Astrocyte of the cerebellum (primary cell): ENCODE measurements at regions not wholly inside any gene's neighbourhood (a gene's known extent, or its start where the extent isn't known, plus 50 kb on each side); places are given as distances from the start of the nearest gene placed in this dataset.
"Not testable (repeated sequence)": the region's sequence is repeated elsewhere in the genome, so short reads cannot be mapped to it uniquely, and the experiment has no call there.

Experiments
- DNase-seq: peaks from one replicate; pipeline ENCODE4 v3.0.0-alpha.2; 2011; ENCODE audit warnings: low read depth
- H3K4me3 ChIP-seq: 2 replicates; pipeline ENCODE4 v1.5.1; 2011; ENCODE audit warnings: mild to moderate bottlenecking, low read depth, low read length, moderate library complexity
- CTCF ChIP-seq: IDR thresholded peaks from 2 replicates; pipeline ENCODE4 v1.5.1; 2012; ENCODE audit warnings: low read length, low read depth, moderate library complexity, mild to moderate bottlenecking; ENCODE audit errors: missing control alignments
- in situ Hi-C: cut with HindIII; loops from 2 replicates; pipeline ENCODE4 v1.10.0; 2017; ENCODE audit warnings: low sequenced_read_pairs

GRCh38 chr5:133863857-133864585 is 104.4 kb downstream of the C5orf15 start:
- no peak for DNase-seq
- H3K4me3 ChIP-seq: no peak overlapping the region
- TF ChIP-seq CTCF: no peak
- in situ Hi-C loops: no loop called here

GRCh38 chr5:133861161-133861737 is 107.2 kb downstream of the C5orf15 start:
- TF ChIP-seq CTCF: no peak
- in situ Hi-C loops: no loop called here
- H3K4me3 ChIP-seq: no peak overlapping the region
- no peak for DNase-seq

- TF ChIP-seq CTCF: no peak
- no peak for DNase-seq
- in situ Hi-C loops: no loop called here
- no peak overlapping the region for H3K4me3 ChIP-seq
Measured at GRCh38 chr5:133859073-133859472, 109.4 kb downstream of the C5orf15 start.

- DNase-seq, in situ Hi-C loops, H3K4me3 ChIP-seq: not testable (repeated sequence)
Measured at GRCh38 chr5:133857595-133858313, 110.7 kb downstream of the C5orf15 start.

- in situ Hi-C loops: no loop called here
- DNase-seq: no peak
- H3K4me3 ChIP-seq: no peak overlapping the region
- no peak for TF ChIP-seq CTCF
Measured at GRCh38 chr5:133854554-133854953, 113.9 kb downstream of the C5orf15 start.

- H3K4me3 ChIP-seq: no peak overlapping the region
- in situ Hi-C loops: no loop called here
- TF ChIP-seq CTCF: no peak
- DNase-seq: no peak
Measured at GRCh38 chr5:133853646-133854365, 114.6 kb downstream of the C5orf15 start.
